ENCODE measurements at regions not wholly inside any gene's neighbourhood (a gene's known extent, or its start where the extent isn't known, plus 50 kb on each side); places are given as distances from the start of the nearest gene placed in this dataset.

DNA sequence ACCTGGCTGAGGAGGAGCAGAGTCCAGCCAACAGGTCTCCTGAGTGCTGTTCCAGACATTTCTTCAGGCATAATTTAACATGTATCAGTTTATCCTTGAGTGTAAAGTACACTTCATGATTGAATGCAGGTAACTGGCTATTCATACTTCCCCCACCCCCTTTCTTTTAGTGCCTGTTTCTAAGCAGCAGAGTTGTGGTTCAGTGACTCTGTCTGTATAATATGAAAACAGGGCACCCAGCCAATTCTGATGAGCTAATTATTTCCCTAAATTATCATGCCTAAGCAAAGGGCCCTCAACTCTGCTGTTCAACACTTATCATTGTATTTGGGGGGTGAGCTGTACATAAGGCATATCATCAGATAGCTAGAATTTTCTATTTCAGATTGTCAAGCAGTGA lies 51.9 kb upstream of the ZSWIM6 start:
- Histone ChIP-seq H3K4me1 (ENCODE audit: control insufficient read depth in 2 of 2, insufficient read depth in 2 of 2, low read length in 2 of 2) (peaks cover 29 to 35% of the 10 kb centered on the region in 2 donors), H3K27me3 (replicated peaks in 1 of 4; ENCODE audit: control extremely low read depth in 1 of 4, control insufficient read depth in 3 of 4, insufficient read depth in 4 of 4, low read length in 3 of 4) (no peaks in the 10 kb centered on the region), H3K9me3 (ENCODE audit: control extremely low read depth in 1 of 3, control insufficient read depth in 2 of 3, insufficient read depth in 1 of 3, low read length in 2 of 3) (no peaks in the 10 kb centered on the region), H3K36me3 (replicated peaks in 1 of 2; ENCODE audit: control extremely low read depth in 1 of 2, control insufficient read depth in 1 of 2, extremely low read depth in 1 of 2, insufficient read depth in 2 of 2, low read length in 1 of 2) (no peaks in the 10 kb centered on the region), H3K9ac (ENCODE audit: low read length) (no peak overlapping the region), H3K79me2 (ENCODE audit: control insufficient read depth, insufficient read depth, low read length) (no peaks in the 10 kb centered on the region), H3K27ac (ENCODE audit: low read length in 2 of 2) (peak overlapping the region in 1 of 2 donors; percentile 20), H4K20me1 (ENCODE audit: control insufficient read depth, insufficient read depth, low read length, poor library complexity, severe bottlenecking) (no peaks in the 10 kb centered on the region), H3K4me3 (ENCODE audit: control extremely low read depth in 1 of 5, extremely low read depth in 1 of 5, insufficient read depth in 1 of 5, low read depth in 2 of 5, low read length in 4 of 5) (no peak overlapping the region), H2AFZ (ENCODE audit: insufficient read depth, low read depth, low read length, poor library complexity, severe bottlenecking) (peak overlapping the region; percentile 50), H3K4me2 (replicated peaks; ENCODE audit: low read depth, low read length, poor library complexity, severe bottlenecking) (no peak overlapping the region)
- H3K4me3 Mint-ChIP-seq, result no peak overlapping the region
- peaks cover 35% of the 10 kb centered on the region for H3K4me1 Mint-ChIP-seq
- ATAC-seq (ENCODE audit: low read depth) (peak; percentile 56), DNase-seq (peak; percentile 58)
- peak overlapping the region; percentile 43 for H3K27ac Mint-ChIP-seq
- POLR2A ChIA-PET, result no interaction called here
- CTCF ChIA-PET, result interaction anchor here (0.6 to 2.0 kb wide), 2 partner anchors 16 to 202 kb away, joined by 3 to 4 read pairs; no protein-coding TSS in a partner anchor
- no peaks in the 10 kb centered on the region for H3K9me3 Mint-ChIP-seq (ENCODE audit: insufficient read depth)
- peaks cover 4% of the 10 kb centered on the region for H3K27me3 Mint-ChIP-seq
- intact Hi-C loops (cut with micrococcal nuclease), result no loop called here
- no peak for TF ChIP-seq EZH2 (IDR thresholded peaks at IDR 0.05; ENCODE audit: borderline replicate concordance, insufficient read depth, low read depth, low read length, poor library complexity, severe bottlenecking)
- TF ChIP-seq, protein P1, sequence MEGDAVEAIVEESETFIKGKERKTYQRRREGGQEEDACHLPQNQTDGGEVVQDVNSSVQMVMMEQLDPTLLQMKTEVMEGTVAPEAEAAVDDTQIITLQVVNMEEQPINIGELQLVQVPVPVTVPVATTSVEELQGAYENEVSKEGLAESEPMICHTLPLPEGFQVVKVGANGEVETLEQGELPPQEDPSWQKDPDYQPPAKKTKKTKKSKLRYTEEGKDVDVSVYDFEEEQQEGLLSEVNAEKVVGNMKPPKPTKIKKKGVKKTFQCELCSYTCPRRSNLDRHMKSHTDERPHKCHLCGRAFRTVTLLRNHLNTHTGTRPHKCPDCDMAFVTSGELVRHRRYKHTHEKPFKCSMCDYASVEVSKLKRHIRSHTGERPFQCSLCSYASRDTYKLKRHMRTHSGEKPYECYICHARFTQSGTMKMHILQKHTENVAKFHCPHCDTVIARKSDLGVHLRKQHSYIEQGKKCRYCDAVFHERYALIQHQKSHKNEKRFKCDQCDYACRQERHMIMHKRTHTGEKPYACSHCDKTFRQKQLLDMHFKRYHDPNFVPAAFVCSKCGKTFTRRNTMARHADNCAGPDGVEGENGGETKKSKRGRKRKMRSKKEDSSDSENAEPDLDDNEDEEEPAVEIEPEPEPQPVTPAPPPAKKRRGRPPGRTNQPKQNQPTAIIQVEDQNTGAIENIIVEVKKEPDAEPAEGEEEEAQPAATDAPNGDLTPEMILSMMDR (IDR thresholded peaks at IDR 0.05), result no peak

DNA sequence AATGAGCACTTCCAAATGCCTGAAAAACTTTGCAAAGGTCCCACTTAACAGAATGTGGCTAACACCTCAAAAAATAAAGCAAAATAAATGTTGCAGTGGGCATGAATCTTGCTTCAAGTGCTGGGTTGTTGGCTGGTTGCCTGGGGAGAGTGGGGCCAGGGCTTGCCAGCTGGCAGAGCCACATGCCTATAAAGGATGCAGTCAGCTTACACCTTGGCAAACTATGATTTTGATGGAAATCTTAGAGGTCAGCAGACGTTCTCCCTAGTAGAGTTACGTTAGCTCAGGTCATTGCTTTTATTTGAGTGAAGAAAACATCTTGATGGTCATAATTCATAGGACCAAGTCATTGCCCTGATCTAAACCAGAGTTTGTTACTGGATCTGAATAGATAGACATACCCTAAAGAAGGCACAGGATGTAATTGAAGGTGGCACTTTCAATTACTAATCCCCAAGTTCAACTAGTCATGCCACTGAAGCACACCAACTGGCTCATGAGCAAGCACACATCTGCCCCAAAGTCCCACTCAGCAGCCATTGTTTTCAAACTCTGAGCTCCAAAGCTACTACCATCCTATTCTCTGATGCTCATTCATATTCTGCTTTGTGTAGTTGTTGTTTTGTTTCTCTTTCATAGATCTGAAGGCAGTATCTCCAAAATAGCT lies 51.2 kb upstream of the ZSWIM6 start:
- TF ChIP-seq EZH2 (IDR thresholded peaks at IDR 0.05; ENCODE audit: borderline replicate concordance, insufficient read depth, low read depth, low read length, poor library complexity, severe bottlenecking), result no peak
- TF ChIP-seq, protein P1 (IDR thresholded peaks at IDR 0.05), result no peak
- intact Hi-C loops (cut with micrococcal nuclease), result no loop called here
- 86% methylated on average over 2 of the region's 2 CpGs for WGBS (ENCODE audit: insufficient coverage)
- DNase-seq (no peak), ATAC-seq (ENCODE audit: low read depth) (no peak)
- H2AFZ ChIP-seq (ENCODE audit: insufficient read depth, low read depth, low read length, poor library complexity, severe bottlenecking), result peak overlapping the region; percentile 50
- H3K9ac ChIP-seq (ENCODE audit: low read length), result no peak overlapping the region
- no peaks in the 10 kb centered on the region for H3K9me3 Mint-ChIP-seq (ENCODE audit: insufficient read depth)
- POLR2A ChIA-PET, result interaction anchor here (0.5 kb wide), 1 partner anchor 299 kb away, joined by 4 read pairs; no protein-coding TSS in a partner anchor
- H3K4me1 ChIP-seq (ENCODE audit: control insufficient read depth in 2 of 2, insufficient read depth in 2 of 2, low read length in 2 of 2), result peaks cover 22 to 28% of the 10 kb centered on the region in 2 donors
- H3K4me1 Mint-ChIP-seq, result peaks cover 29% of the 10 kb centered on the region
- H3K4me3 ChIP-seq (ENCODE audit: control extremely low read depth in 1 of 5, extremely low read depth in 1 of 5, insufficient read depth in 1 of 5, low read depth in 2 of 5, low read length in 4 of 5), result no peak overlapping the region
- H3K27ac ChIP-seq (ENCODE audit: low read length in 2 of 2), result peak overlapping the region in 1 of 2 donors; percentile 20
- H4K20me1 ChIP-seq (ENCODE audit: control insufficient read depth, insufficient read depth, low read length, poor library complexity, severe bottlenecking), result no peaks in the 10 kb centered on the region
- H3K36me3 ChIP-seq (replicated peaks in 1 of 2; ENCODE audit: control extremely low read depth in 1 of 2, control insufficient read depth in 1 of 2, extremely low read depth in 1 of 2, insufficient read depth in 2 of 2, low read length in 1 of 2), result no peaks in the 10 kb centered on the region
- CTCF ChIA-PET, result no interaction called here
- H3K27ac Mint-ChIP-seq, result peak overlapping the region; percentile 57
- no peak overlapping the region for H3K4me2 ChIP-seq (replicated peaks; ENCODE audit: low read depth, low read length, poor library complexity, severe bottlenecking)
- peaks cover 1% of the 10 kb centered on the region for H3K27me3 Mint-ChIP-seq
- no peaks in the 10 kb centered on the region for H3K79me2 ChIP-seq (ENCODE audit: control insufficient read depth, insufficient read depth, low read length)
- H3K27me3 ChIP-seq (replicated peaks in 1 of 4; ENCODE audit: control extremely low read depth in 1 of 4, control insufficient read depth in 3 of 4, insufficient read depth in 4 of 4, low read length in 3 of 4), result no peaks in the 10 kb centered on the region
- H3K4me3 Mint-ChIP-seq, result no peak overlapping the region
- H3K9me3 ChIP-seq (ENCODE audit: control extremely low read depth in 1 of 3, control insufficient read depth in 2 of 3, insufficient read depth in 1 of 3, low read length in 2 of 3), result no peaks in the 10 kb centered on the region
